SK-N-MC (cell line): ENCODE measurements at regions not wholly inside any gene's neighbourhood (a gene's known extent, or its start where the extent isn't known, plus 50 kb on each side); places are given as distances from the start of the nearest gene placed in this dataset.
"Not testable (repeated sequence)": the region's sequence is repeated elsewhere in the genome, so short reads cannot be mapped to it uniquely, and the experiment has no call there.

ENCODE experiments used
- DNase-seq: peaks from one replicate; pipeline ENCODE4 v3.0.0-alpha.2; 2011; ENCODE audit warnings: low read depth, low spot score
- H3K27ac ChIP-seq: fragments of 200-600 bp; sonication (generic); 2 replicates; pipeline ENCODE4 v1.5.1; 2016; ENCODE audit warnings: mixed run types
- H3K36me3 ChIP-seq: fragments of 200-600 bp; sonication (generic); 2 replicates; pipeline ENCODE4 v1.6.1; 2017; ENCODE audit warnings: antibody characterized with exemption, low read length, mixed read lengths; ENCODE audit not compliant: insufficient read depth
- H3K4me3 ChIP-seq: fragments of 200-600 bp; sonication (generic); 2 replicates; pipeline ENCODE4 v1.5.1; 2016
- H3K9ac ChIP-seq: fragments of 200-600 bp; sonication (generic); 2 replicates; pipeline ENCODE4 v1.8.0; 2017; ENCODE audit warnings: mixed run types, mixed read lengths; ENCODE audit not compliant: insufficient read length
- H3K9me3 ChIP-seq: fragments of 200-600 bp; sonication (generic); 2 replicates; pipeline ENCODE4 v1.6.1; 2017; ENCODE audit warnings: low read depth, mild to moderate bottlenecking, antibody characterized with exemption, low read length, moderate library complexity, mixed read lengths

GRCh38 chr15:30688684-30689083, 62.8 kb downstream of the ARHGAP11B start:
- H3K27ac ChIP-seq, H3K36me3 ChIP-seq, H3K4me3 ChIP-seq, H3K9me3 ChIP-seq, DNase-seq, H3K9ac ChIP-seq: not testable (repeated sequence)

GRCh38 chr15:30690153-30690552, 64.2 kb downstream of the ARHGAP11B start:
- H3K9me3 ChIP-seq, H3K4me3 ChIP-seq, H3K36me3 ChIP-seq, H3K9ac ChIP-seq, DNase-seq, H3K27ac ChIP-seq: not testable (repeated sequence)

- not testable (repeated sequence) for DNase-seq, H3K4me3 ChIP-seq, H3K27ac ChIP-seq, H3K9me3 ChIP-seq, H3K9ac ChIP-seq, H3K36me3 ChIP-seq
These were observed 69.9 kb downstream of the ARHGAP11B start for GRCh38 chr15:30695811-30696210.

GRCh38 chr15:30696439-30697314, 70.7 kb downstream of the ARHGAP11B start:
- H3K9ac ChIP-seq, H3K4me3 ChIP-seq, H3K36me3 ChIP-seq, DNase-seq, H3K27ac ChIP-seq, H3K9me3 ChIP-seq: not testable (repeated sequence)

GRCh38 chr15:30697315-30697685, 71.4 kb downstream of the ARHGAP11B start:
- peak; percentile 1 for DNase-seq
- H3K9me3 ChIP-seq, H3K27ac ChIP-seq, H3K36me3 ChIP-seq, H3K4me3 ChIP-seq, H3K9ac ChIP-seq: not testable (repeated sequence)

GRCh38 chr15:30700006-30700597, 74.2 kb downstream of the ARHGAP11B start:
- H3K9me3 ChIP-seq, H3K36me3 ChIP-seq, H3K27ac ChIP-seq, H3K4me3 ChIP-seq, H3K9ac ChIP-seq, DNase-seq: not testable (repeated sequence)

GRCh38 chr15:30707976-30708685, 82.2 kb downstream of the ARHGAP11B start:
- H3K36me3 ChIP-seq, H3K9ac ChIP-seq, DNase-seq, H3K4me3 ChIP-seq, H3K27ac ChIP-seq, H3K9me3 ChIP-seq: not testable (repeated sequence)

GRCh38 chr15:30708809-30709208, 82.9 kb downstream of the ARHGAP11B start:
- not testable (repeated sequence) for H3K36me3 ChIP-seq, H3K9me3 ChIP-seq, H3K4me3 ChIP-seq, H3K9ac ChIP-seq, DNase-seq, H3K27ac ChIP-seq

- H3K36me3 ChIP-seq, DNase-seq, H3K27ac ChIP-seq, H3K9me3 ChIP-seq, H3K9ac ChIP-seq, H3K4me3 ChIP-seq: not testable (repeated sequence)
These were observed 92.2 kb downstream of the ARHGAP11B start for GRCh38 chr15:30718038-30718643.

GRCh38 chr15:30719363-30719762, 93.4 kb downstream of the ARHGAP11B start:
- not testable (repeated sequence) for H3K27ac ChIP-seq, H3K36me3 ChIP-seq, H3K9me3 ChIP-seq, H3K9ac ChIP-seq, H3K4me3 ChIP-seq, DNase-seq

GRCh38 chr15:30720825-30721224, 94.9 kb downstream of the ARHGAP11B start:
- not testable (repeated sequence) for H3K27ac ChIP-seq, DNase-seq, H3K9ac ChIP-seq, H3K9me3 ChIP-seq, H3K4me3 ChIP-seq, H3K36me3 ChIP-seq

GRCh38 chr15:30721529-30721928, 95.6 kb downstream of the ARHGAP11B start:
- not testable (repeated sequence) for H3K9ac ChIP-seq, H3K36me3 ChIP-seq, DNase-seq, H3K27ac ChIP-seq, H3K4me3 ChIP-seq, H3K9me3 ChIP-seq

- H3K4me3 ChIP-seq, H3K9me3 ChIP-seq, H3K9ac ChIP-seq, H3K27ac ChIP-seq, H3K36me3 ChIP-seq, DNase-seq: not testable (repeated sequence)
These were observed 97.7 kb downstream of the ARHGAP11B start for GRCh38 chr15:30723540-30724175.
